CD14-positive monocyte (primary cell): ENCODE measurements at regions not wholly inside any gene's neighbourhood (a gene's known extent, or its start where the extent isn't known, plus 50 kb on each side); places are given as distances from the start of the nearest gene placed in this dataset.

Source experiments
- DNase-seq, 3 donors: peaks; one replicate each; pipeline ENCODE4 v3.0.0-alpha.2; 2011 to 2022
- H2AFZ ChIP-seq: 2 replicates; pipeline ENCODE4 v1.6.0; 2012; ENCODE audit warnings: mild to moderate bottlenecking, low read depth, low read length, inconsistent platforms; ENCODE audit not compliant: insufficient read depth, poor library complexity, severe bottlenecking
- H3K27ac ChIP-seq, 2 donors: 1 replicate in 1 of 2; 2 replicates in 1 of 2; pipeline ENCODE4 v1.5.1; 2012 to 2013; ENCODE audit warnings: low read length in 2 of 2, control low read depth in 1 of 2, inconsistent platforms in 1 of 2, low read depth in 1 of 2, mild to moderate bottlenecking in 1 of 2
- H3K27me3 ChIP-seq, 2 donors: one replicate each; pipeline versions ENCODE4 v1.6.0 to v1.6.1; 2011 to 2013; ENCODE audit warnings: low read length in 2 of 2; ENCODE audit not compliant: control insufficient read depth in 2 of 2, insufficient read depth in 2 of 2
- H3K36me3 ChIP-seq, 2 donors: replicated peaks in 1 of 2; 1 replicate in 1 of 2; 2 replicates in 1 of 2; pipeline versions ENCODE4 v1.5.1 to v1.6.1; 2012 to 2013; ENCODE audit warnings: low read length in 2 of 2, control low read depth in 1 of 2, inconsistent platforms in 1 of 2, mild to moderate bottlenecking in 1 of 2; ENCODE audit not compliant: insufficient read depth in 2 of 2, control insufficient read depth in 1 of 2
- H3K4me1 ChIP-seq, 2 donors: 1 replicate in 1 of 2; 2 replicates in 1 of 2; pipeline versions ENCODE4 v1.5.1 to v1.6.1; 2012 to 2013; ENCODE audit warnings: low read length in 2 of 2, control low read depth in 1 of 2, inconsistent platforms in 1 of 2, mild to moderate bottlenecking in 1 of 2, moderate library complexity in 1 of 2; ENCODE audit not compliant: insufficient read depth in 2 of 2, control insufficient read depth in 1 of 2
- H3K4me2 ChIP-seq: replicated peaks from 2 replicates; pipeline ENCODE3; 2012; ENCODE audit warnings: low read length, moderate library complexity, mild to moderate bottlenecking; ENCODE audit not compliant: poor library complexity, severe bottlenecking; ENCODE audit errors: extremely low read depth
- H3K4me3 ChIP-seq, 3 experiments: fragments of 200-600 bp in 1 of 3; sonication (generic) in 1 of 3; replicated peaks in 1 of 3; 1 replicate in 2 of 3; 2 replicates in 1 of 3; pipeline ENCODE4 v1.5.1; 2011 to 2013; ENCODE audit warnings: low read length in 3 of 3, mild to moderate bottlenecking in 3 of 3, control low read depth in 2 of 3, low read depth in 2 of 3, inconsistent platforms in 1 of 3, moderate library complexity in 1 of 3
- H3K79me2 ChIP-seq: 2 replicates; pipeline ENCODE4 v1.6.0; 2012; ENCODE audit warnings: mild to moderate bottlenecking, control low read depth, inconsistent platforms, low read length, moderate library complexity; ENCODE audit not compliant: insufficient read depth
- H3K9ac ChIP-seq: 2 replicates; pipeline ENCODE4 v1.6.0; 2017; ENCODE audit warnings: low read length, mild to moderate bottlenecking; ENCODE audit not compliant: insufficient read depth, poor library complexity, severe bottlenecking
- H3K9me3 ChIP-seq, 2 donors: replicated peaks in 1 of 2; 1 replicate in 1 of 2; 2 replicates in 1 of 2; pipeline versions ENCODE4 v1.5.1 to v1.6.1; 2012 to 2013; ENCODE audit warnings: low read length in 2 of 2, control low read depth in 1 of 2; ENCODE audit not compliant: control insufficient read depth in 1 of 2, insufficient read depth in 1 of 2
- H4K20me1 ChIP-seq: 2 replicates; pipeline ENCODE4 v1.6.0; 2012; ENCODE audit warnings: mild to moderate bottlenecking, low read length, control low read depth, moderate library complexity; ENCODE audit not compliant: insufficient read depth
- H3K27ac Mint-ChIP-seq, 7 donors: one replicate each; pipeline ENCODE4 v1.8.0; 2020; ENCODE audit warnings: mild to moderate bottlenecking in 7 of 7, mixed read lengths in 7 of 7, moderate library complexity in 6 of 7, inconsistent platforms in 2 of 7
- H3K27me3 Mint-ChIP-seq, 3 donors: one replicate each; pipeline ENCODE4 v1.8.0; 2021 to 2022; ENCODE audit warnings: low read depth in 3 of 3, mild to moderate bottlenecking in 3 of 3, mixed read lengths in 3 of 3, moderate library complexity in 3 of 3, inconsistent platforms in 1 of 3
- H3K36me3 Mint-ChIP-seq, 2 donors: one replicate each; pipeline ENCODE4 v1.8.0; 2020; ENCODE audit warnings: mixed read lengths in 2 of 2, inconsistent platforms in 1 of 2, mild to moderate bottlenecking in 1 of 2
- H3K4me1 Mint-ChIP-seq: one replicate; pipeline ENCODE4 v1.8.0; 2020; ENCODE audit warnings: mild to moderate bottlenecking, mixed read lengths
- H3K4me3 Mint-ChIP-seq, 2 donors: one replicate each; pipeline ENCODE4 v1.8.0; 2020; ENCODE audit warnings: mild to moderate bottlenecking in 2 of 2, mixed read lengths in 2 of 2, moderate library complexity in 1 of 2
- H3K9me3 Mint-ChIP-seq, 7 donors: one replicate each; pipeline ENCODE4 v1.8.0; 2020 to 2022; ENCODE audit warnings: mixed read lengths in 7 of 7, mild to moderate bottlenecking in 6 of 7, moderate library complexity in 6 of 7, inconsistent platforms in 2 of 7
- WGBS: methylation state at CpG from one replicate; pipeline ENCODE4 v1.1.5; 2013; ENCODE audit warnings: missing lambda C conversion rate; ENCODE audit not compliant: insufficient coverage; 5-methylcytosine and 5-hydroxymethylcytosine counted together
- intact Hi-C, 2 donors: fragments of 100-400 bp; cut with micrococcal nuclease; formaldehyde crosslinking; loops; one replicate each; pipeline versions ENCODE4 v1.15.0 to v1.15.1; 2023
- TF ChIP-seq, protein P1 (sequence below): fragments of 200-600 bp; IDR thresholded peaks from one replicate; pipeline ENCODE4 v1.8.0; 2022; ENCODE audit warnings: antibody characterized with exemption, mild to moderate bottlenecking

DNA sequence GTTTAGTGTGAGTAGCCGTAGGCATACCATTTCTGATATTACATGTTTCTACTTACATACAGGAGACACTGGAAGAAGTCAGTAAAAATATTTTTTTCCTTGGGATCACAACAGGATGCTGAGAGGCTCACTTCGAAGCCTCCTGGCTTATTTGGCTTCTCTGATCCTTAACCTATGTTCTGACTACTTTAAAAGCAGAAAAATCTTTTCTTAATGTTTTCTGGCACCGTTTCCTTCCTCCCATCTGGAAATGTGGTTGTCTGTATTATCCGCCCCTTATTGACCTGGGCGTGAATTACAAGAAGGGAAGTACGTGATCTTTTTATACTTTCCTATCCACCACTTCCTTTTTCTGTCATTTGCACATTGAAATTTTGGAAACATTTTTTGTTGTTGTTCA, 379.6 kb downstream of the COL12A1 start:
- Histone ChIP-seq H3K4me3 (no peak overlapping the region), H3K79me2 (no peaks in the 10 kb centered on the region), H3K27me3 (no peaks in the 10 kb centered on the region), H2AFZ (no peak overlapping the region), H3K36me3 (no peaks in the 10 kb centered on the region), H3K27ac (no peak overlapping the region), H3K9me3 (no peaks in the 10 kb centered on the region), H4K20me1 (no peaks in the 10 kb centered on the region), H3K9ac (no peak overlapping the region), H3K4me2 (no peak overlapping the region), H3K4me1 (no peaks in the 10 kb centered on the region)
- peaks cover 0 to 4% (median 0%) of the 10 kb centered on the region in 3 donors for H3K27me3 Mint-ChIP-seq
- TF ChIP-seq, protein P1, sequence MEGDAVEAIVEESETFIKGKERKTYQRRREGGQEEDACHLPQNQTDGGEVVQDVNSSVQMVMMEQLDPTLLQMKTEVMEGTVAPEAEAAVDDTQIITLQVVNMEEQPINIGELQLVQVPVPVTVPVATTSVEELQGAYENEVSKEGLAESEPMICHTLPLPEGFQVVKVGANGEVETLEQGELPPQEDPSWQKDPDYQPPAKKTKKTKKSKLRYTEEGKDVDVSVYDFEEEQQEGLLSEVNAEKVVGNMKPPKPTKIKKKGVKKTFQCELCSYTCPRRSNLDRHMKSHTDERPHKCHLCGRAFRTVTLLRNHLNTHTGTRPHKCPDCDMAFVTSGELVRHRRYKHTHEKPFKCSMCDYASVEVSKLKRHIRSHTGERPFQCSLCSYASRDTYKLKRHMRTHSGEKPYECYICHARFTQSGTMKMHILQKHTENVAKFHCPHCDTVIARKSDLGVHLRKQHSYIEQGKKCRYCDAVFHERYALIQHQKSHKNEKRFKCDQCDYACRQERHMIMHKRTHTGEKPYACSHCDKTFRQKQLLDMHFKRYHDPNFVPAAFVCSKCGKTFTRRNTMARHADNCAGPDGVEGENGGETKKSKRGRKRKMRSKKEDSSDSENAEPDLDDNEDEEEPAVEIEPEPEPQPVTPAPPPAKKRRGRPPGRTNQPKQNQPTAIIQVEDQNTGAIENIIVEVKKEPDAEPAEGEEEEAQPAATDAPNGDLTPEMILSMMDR: no peak
- no peak overlapping the region for H3K4me3 Mint-ChIP-seq
- no CpG with 5 or more reads among the region's 6 CpGs for WGBS
- no peak overlapping the region for H3K27ac Mint-ChIP-seq
- H3K36me3 Mint-ChIP-seq: no peaks in the 10 kb centered on the region
- H3K9me3 Mint-ChIP-seq: peaks cover 0 to 11% (median 3%) of the 10 kb centered on the region in 7 donors
- H3K4me1 Mint-ChIP-seq: no peaks in the 10 kb centered on the region
- intact Hi-C loops: no loop called here
- DNase-seq: no peak

DNA sequence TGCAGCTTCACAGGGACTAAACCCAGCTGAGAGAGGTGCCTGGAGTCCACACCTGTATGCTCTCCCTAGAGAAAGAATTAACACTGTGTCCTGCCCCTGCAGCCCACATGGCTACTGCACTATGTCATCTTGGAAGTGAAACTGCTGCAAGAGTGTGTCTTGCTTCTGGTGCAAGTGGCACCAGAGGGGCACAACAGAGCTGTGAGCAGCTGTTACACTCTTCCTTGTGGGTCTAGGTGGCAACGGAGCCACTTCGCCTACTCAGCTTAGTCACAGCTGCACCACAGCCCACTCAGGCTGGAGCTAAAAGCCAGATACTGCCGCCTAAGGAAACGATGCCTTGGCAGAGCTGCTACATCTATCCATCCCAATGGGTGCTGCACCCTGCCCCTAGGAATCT, 391.4 kb downstream of the COL12A1 start:
- no peak overlapping the region for H3K4me3 ChIP-seq
- H3K27me3 ChIP-seq: no peaks in the 10 kb centered on the region
- TF ChIP-seq, protein P1: no peak
- Mint-ChIP-seq H3K9me3 (peaks cover 2 to 20% (median 12%) of the 10 kb centered on the region in 7 donors), H3K4me1 (no peaks in the 10 kb centered on the region), H3K27me3 (no peaks in the 10 kb centered on the region), H3K36me3 (no peaks in the 10 kb centered on the region), H3K27ac (peak overlapping the region in 1 of 7 donors; percentile 28), H3K4me3 (no peak overlapping the region)
- H3K79me2 ChIP-seq: no peaks in the 10 kb centered on the region
- no peak overlapping the region for H3K9ac ChIP-seq
- DNase-seq: no peak
- no peaks in the 10 kb centered on the region for H3K4me1 ChIP-seq
- intact Hi-C loops: no loop called here
- no peak overlapping the region for H3K4me2 ChIP-seq
- WGBS: 96% methylated on average over 4 of the region's 4 CpGs
- no peak overlapping the region for H3K27ac ChIP-seq
- H2AFZ ChIP-seq: no peak overlapping the region
- no peaks in the 10 kb centered on the region for H4K20me1 ChIP-seq
- peaks cover 3 to 13% of the 10 kb centered on the region in 2 donors for H3K9me3 ChIP-seq
- H3K36me3 ChIP-seq: no peaks in the 10 kb centered on the region
